OCI-LY7 (cell line): ENCODE measurements at regions not wholly inside any gene's neighbourhood (a gene's known extent, or its start where the extent isn't known, plus 50 kb on each side); places are given as distances from the start of the nearest gene placed in this dataset.

Source experiments
- BruUV-seq: library from RNA; stranded (reverse); fragments of 400-500 nt; replicated peaks from 2 replicates; lab custom pipeline; 2021; lab: Mats Ljungman, UMichigan
- CTCF ChIA-PET: fragments of 300-600 bp; sonication (Branson Sonifier 250); formaldehyde crosslinking; loops from one replicate; lab custom pipeline; 2022; ENCODE audit warnings: antibody characterized with exemption; ENCODE audit not compliant: unreplicated experiment; lab: Charles Lee
- POLR2A ChIA-PET: fragments of 300-600 bp; sonication (Branson Sonifier 250); formaldehyde crosslinking; loops from one replicate; lab custom pipeline; 2022; ENCODE audit warnings: antibody characterized with exemption; lab: Charles Lee
- DNase-seq: peaks from one replicate; pipeline ENCODE4 v3.0.0-alpha.2; 2015; ENCODE audit warnings: low spot score
- H2AFZ ChIP-seq: fragments of 200-600 bp; sonication (generic), shearing (Covaris generic); 2 replicates; pipeline ENCODE4 v1.6.1; 2014; ENCODE audit warnings: mild to moderate bottlenecking, antibody characterized with exemption, low read length, moderate library complexity
- H3K27ac ChIP-seq: fragments of 200-600 bp; sonication (generic); 2 replicates; pipeline ENCODE4 v1.5.1; 2014; ENCODE audit warnings: mixed run types, low read depth, mild to moderate bottlenecking, moderate library complexity, low read length, inconsistent platforms; ENCODE audit not compliant: poor library complexity, severe bottlenecking
- H3K36me3 ChIP-seq: fragments of 200-600 bp; sonication (generic); 2 replicates; pipeline ENCODE4 v1.6.1; 2014; ENCODE audit warnings: mild to moderate bottlenecking, antibody characterized with exemption, low read length, moderate library complexity, mixed read lengths; ENCODE audit not compliant: insufficient read depth
- H3K4me1 ChIP-seq: fragments of 200-600 bp; sonication (generic); 2 replicates; pipeline ENCODE4 v1.5.1; 2014; ENCODE audit warnings: mild to moderate bottlenecking, low read length; ENCODE audit not compliant: insufficient read depth, poor library complexity, severe bottlenecking
- H3K4me2 ChIP-seq: fragments of 200-600 bp; sonication (generic); 2 replicates; pipeline ENCODE4 v1.6.1; 2014; ENCODE audit warnings: mild to moderate bottlenecking, low read length
- H3K4me3 ChIP-seq: fragments of 200-600 bp; sonication (generic); 2 replicates; pipeline ENCODE4 v1.5.1; 2014; ENCODE audit warnings: mild to moderate bottlenecking, low read depth, low read length; ENCODE audit not compliant: poor library complexity, severe bottlenecking
- H3K79me2 ChIP-seq: fragments of 200-600 bp; sonication (generic); 2 replicates; pipeline ENCODE4 v1.6.1; 2016; ENCODE audit warnings: low read depth, mild to moderate bottlenecking, low read length, moderate library complexity, mixed read lengths; ENCODE audit not compliant: insufficient read depth
- H3K9me2 ChIP-seq: fragments of 200-600 bp; sonication (generic); 2 replicates; pipeline ENCODE4 v1.6.1; 2016; ENCODE audit warnings: mild to moderate bottlenecking, low read length, mixed read lengths; ENCODE audit not compliant: insufficient read depth
- H3K9me3 ChIP-seq: fragments of 200-600 bp; sonication (generic); 2 replicates; pipeline ENCODE4 v1.6.1; 2014; ENCODE audit warnings: mild to moderate bottlenecking, mixed run types, low read length, mixed read lengths
- H4K20me1 ChIP-seq: fragments of 200-600 bp; sonication (generic); 2 replicates; pipeline ENCODE4 v1.6.1; 2014; ENCODE audit warnings: mild to moderate bottlenecking, antibody characterized with exemption, low read length, moderate library complexity, mixed read lengths; ENCODE audit not compliant: insufficient read depth
- CTCF ChIP-seq: fragments of 200-600 bp; sonication (generic); conservative IDR thresholded peaks from 2 replicates; pipeline ENCODE4 v1.5.1; 2014; ENCODE audit warnings: mild to moderate bottlenecking, antibody characterized with exemption, low read length, moderate library complexity, mixed read lengths
- EZH2phosphoT487 ChIP-seq: fragments of 200-600 bp; sonication (generic); IDR thresholded peaks from 2 replicates; pipeline ENCODE4 v1.6.1; 2018; ENCODE audit warnings: low read depth, borderline replicate concordance, mild to moderate bottlenecking, mixed run types, antibody characterized with exemption, low read length, moderate library complexity, mixed read lengths
- intact Hi-C: fragments of 100-400 bp; cut with micrococcal nuclease; formaldehyde crosslinking; loops from one replicate; pipeline ENCODE4 v1.10.0; 2022; ENCODE audit not compliant: unreplicated experiment

- no peak overlapping the region for H3K4me2 ChIP-seq
- TF ChIP-seq CTCF (no peak), EZH2phosphoT487 (no peak)
- DNase-seq = no peak
- intact Hi-C loops = no loop called here
- H3K4me3 ChIP-seq = no peak overlapping the region
- H3K4me1 ChIP-seq = peaks cover 6% of the 10 kb centered on the region
- H3K36me3 ChIP-seq = no peaks in the 10 kb centered on the region
- no TSS peak for BruUV-seq
- no peaks in the 10 kb centered on the region for H3K9me3 ChIP-seq
- ChIA-PET POLR2A (interaction anchor here (0.9 to 2.2 kb wide), 2 partner anchors 10 to 11 kb away, joined by 4 to 6 read pairs; no protein-coding TSS in a partner anchor), CTCF (no interaction called here)
- no peaks in the 10 kb centered on the region for H3K9me2 ChIP-seq
- no peak overlapping the region for H3K27ac ChIP-seq
- H4K20me1 ChIP-seq = no peaks in the 10 kb centered on the region
- H3K79me2 ChIP-seq = no peaks in the 10 kb centered on the region
- H2AFZ ChIP-seq = no peak overlapping the region
Observed at GRCh38 chr16:85319984-85320440, 207.7 kb upstream of the CIBAR2 start.

DNA sequence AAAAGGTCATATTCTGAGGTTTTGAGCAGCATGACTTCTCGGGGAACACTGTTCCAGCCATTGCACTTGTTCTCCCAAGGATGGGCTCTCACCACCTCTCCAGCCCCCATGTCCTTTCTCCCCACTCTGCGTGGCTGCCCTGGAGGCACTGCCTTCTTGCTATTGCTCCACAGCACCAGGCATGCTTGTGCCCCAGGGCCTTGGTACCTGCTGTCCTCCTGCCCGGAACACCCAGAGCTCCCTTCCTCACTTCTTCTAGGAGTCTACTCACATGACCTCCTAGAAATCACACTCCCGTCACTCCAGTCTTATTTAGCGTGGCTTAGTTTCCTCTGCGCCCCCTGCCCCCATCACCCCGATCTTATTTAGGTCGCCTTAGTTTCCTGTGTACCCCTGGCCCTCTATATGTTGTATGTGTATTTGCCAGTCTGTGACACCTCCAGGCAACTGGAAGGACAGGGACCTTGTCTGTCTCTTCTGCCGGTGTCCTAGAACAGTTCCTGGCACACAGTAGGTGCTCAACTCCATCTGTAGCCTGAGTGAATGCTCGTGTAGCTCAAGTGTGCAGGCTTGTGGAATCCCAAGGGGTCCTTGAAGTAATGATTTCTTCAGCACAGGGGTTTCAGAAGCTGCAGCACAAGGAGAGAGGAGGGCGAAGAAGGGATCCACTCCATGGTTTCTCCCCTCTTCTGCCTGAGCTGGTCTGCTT lies 208.6 kb upstream of the CIBAR2 start:
- Histone ChIP-seq H4K20me1 (no peaks in the 10 kb centered on the region), H3K4me3 (no peak overlapping the region), H3K9me2 (no peaks in the 10 kb centered on the region), H2AFZ (no peak overlapping the region), H3K36me3 (no peaks in the 10 kb centered on the region), H3K4me2 (no peak overlapping the region), H3K79me2 (no peaks in the 10 kb centered on the region), H3K4me1 (peaks cover 6% of the 10 kb centered on the region), H3K27ac (no peak overlapping the region), H3K9me3 (no peaks in the 10 kb centered on the region)
- intact Hi-C loops = no loop called here
- DNase-seq = no peak
- BruUV-seq = no TSS peak
- CTCF ChIA-PET = interaction anchor here (0.6 kb wide), 1 partner anchor 11 kb away, joined by 4 read pairs; no protein-coding TSS in a partner anchor
- TF ChIP-seq EZH2phosphoT487 (no peak), CTCF (no peak)
- POLR2A ChIA-PET = interaction anchor here (0.6 to 1.1 kb wide), 2 partner anchors 9 to 14 kb away, joined by 3 to 6 read pairs; no protein-coding TSS in a partner anchor
